H9 (cell line): ENCODE measurements at regions not wholly inside any gene's neighbourhood (a gene's known extent, or its start where the extent isn't known, plus 50 kb on each side); places are given as distances from the start of the nearest gene placed in this dataset.

Experiments
- DNase-seq: peaks from one replicate; pipeline ENCODE4 v3.0.0-alpha.2; 2017
- H2AFZ ChIP-seq: one replicate; pipeline ENCODE4 v1.6.1; 2013; ENCODE audit warnings: mild to moderate bottlenecking, low read length, control low read depth, moderate library complexity
- H2AK5ac ChIP-seq: 2 replicates; pipeline ENCODE4 v1.6.1; 2013; ENCODE audit warnings: low read length, control low read depth, mixed read lengths; ENCODE audit not compliant: insufficient read length
- H2BK120ac ChIP-seq: one replicate; pipeline ENCODE4 v1.6.1; 2013; ENCODE audit warnings: low read depth, mild to moderate bottlenecking, low read length, control low read depth, inconsistent platforms; ENCODE audit not compliant: poor library complexity, severe bottlenecking
- H2BK12ac ChIP-seq: 2 replicates; pipeline ENCODE4 v1.6.1; 2013; ENCODE audit warnings: low read length, control low read depth, mixed read lengths, low read depth; ENCODE audit not compliant: insufficient read length
- H2BK15ac ChIP-seq: 2 replicates; pipeline ENCODE4 v1.6.1; 2013; ENCODE audit warnings: low read depth, low read length, control low read depth
- H2BK20ac ChIP-seq: one replicate; pipeline ENCODE4 v1.6.1; 2013; ENCODE audit warnings: low read depth, mild to moderate bottlenecking, low read length, control low read depth, inconsistent platforms; ENCODE audit not compliant: poor library complexity, severe bottlenecking
- H2BK5ac ChIP-seq: 2 replicates; pipeline ENCODE4 v1.6.1; 2013; ENCODE audit warnings: low read length, control low read depth, mixed read lengths; ENCODE audit not compliant: insufficient read length
- H3K14ac ChIP-seq: 2 replicates; pipeline ENCODE4 v1.6.1; 2013; ENCODE audit warnings: low read length, control low read depth; ENCODE audit not compliant: insufficient read depth
- H3K18ac ChIP-seq: 2 replicates; pipeline ENCODE4 v1.6.1; 2013; ENCODE audit warnings: low read depth, mild to moderate bottlenecking, mixed read lengths, low read length, control low read depth; ENCODE audit not compliant: insufficient read length
- H3K23ac ChIP-seq: 2 replicates; pipeline ENCODE4 v1.6.1; 2013; ENCODE audit warnings: low read length, control low read depth, mixed read lengths, low read depth; ENCODE audit not compliant: insufficient read length
- H3K23me2 ChIP-seq: 2 replicates; pipeline ENCODE4 v1.6.1; 2013; ENCODE audit warnings: low read depth, mild to moderate bottlenecking, mixed read lengths, low read length, control low read depth; ENCODE audit not compliant: insufficient read length, poor library complexity, severe bottlenecking
- H3K27ac ChIP-seq: 2 replicates; pipeline ENCODE4 v1.5.1; 2013; ENCODE audit warnings: low read length, control low read depth, mixed read lengths, low read depth; ENCODE audit not compliant: insufficient read length
- H3K27me3 ChIP-seq: 2 replicates; pipeline ENCODE4 v1.6.1; 2013; ENCODE audit warnings: low read length, control low read depth, inconsistent platforms; ENCODE audit not compliant: insufficient read depth
- H3K4ac ChIP-seq: 2 replicates; pipeline ENCODE4 v1.6.1; 2013; ENCODE audit warnings: low read depth, mild to moderate bottlenecking, control low read depth, inconsistent platforms, low read length, moderate library complexity
- H3K4me1 ChIP-seq: 2 replicates; pipeline ENCODE4 v1.6.1; 2013; ENCODE audit warnings: low read length, control low read depth, inconsistent platforms; ENCODE audit not compliant: insufficient read depth
- H3K4me2 ChIP-seq: 2 replicates; pipeline ENCODE4 v1.6.1; 2013; ENCODE audit warnings: low read length, control low read depth, mixed read lengths; ENCODE audit not compliant: insufficient read length, insufficient read depth
- H3K56ac ChIP-seq: 2 replicates; pipeline ENCODE4 v1.6.1; 2013; ENCODE audit warnings: low read depth, mild to moderate bottlenecking, mixed read lengths, low read length, control low read depth; ENCODE audit not compliant: insufficient read length
- H3K79me1 ChIP-seq: 2 replicates; pipeline ENCODE4 v1.6.1; 2013; ENCODE audit warnings: low read depth, mild to moderate bottlenecking, moderate library complexity, low read length, control low read depth, inconsistent platforms; ENCODE audit not compliant: insufficient read depth, poor library complexity, severe bottlenecking
- H3K79me2 ChIP-seq: 2 replicates; pipeline ENCODE4 v1.6.1; 2013; ENCODE audit warnings: low read length, control low read depth, inconsistent platforms; ENCODE audit not compliant: insufficient read depth
- H3K9ac ChIP-seq: 2 replicates; pipeline ENCODE4 v1.6.1; 2013; ENCODE audit warnings: low read length, control low read depth, mixed read lengths; ENCODE audit not compliant: insufficient read length; ENCODE audit errors: extremely low read depth
- H3K9me3 ChIP-seq: one replicate; pipeline ENCODE4 v1.6.1; 2013; ENCODE audit warnings: low read depth, low read length, inconsistent platforms; ENCODE audit not compliant: control insufficient read depth
- H3T11ph ChIP-seq: one replicate; pipeline ENCODE4 v1.6.1; 2013; ENCODE audit warnings: mild to moderate bottlenecking, low read length, control low read depth, inconsistent platforms
- H4K20me1 ChIP-seq: one replicate; pipeline ENCODE4 v1.6.1; 2013; ENCODE audit not compliant: control insufficient read depth, insufficient read length, insufficient read depth
- H4K5ac ChIP-seq: 2 replicates; pipeline ENCODE4 v1.6.1; 2013; ENCODE audit warnings: low read depth, mild to moderate bottlenecking, mixed read lengths, low read length, control low read depth; ENCODE audit not compliant: insufficient read length
- H4K8ac ChIP-seq: replicated peaks from 2 replicates; pipeline ENCODE4 v1.6.1; 2013; ENCODE audit warnings: low read length, control low read depth, mixed read lengths, low read depth; ENCODE audit not compliant: insufficient read length
- H4K91ac ChIP-seq: 2 replicates; pipeline ENCODE4 v1.6.1; 2013; ENCODE audit warnings: low read depth, mild to moderate bottlenecking, moderate library complexity, mixed read lengths, low read length, control low read depth; ENCODE audit not compliant: insufficient read length
- H3K27ac Mint-ChIP-seq, 3 experiments: 2 replicates in 2 of 3; 3 replicates in 1 of 3; pipeline ENCODE4 v1.8.0; 2020 to 2021; ENCODE audit warnings: mixed read lengths in 3 of 3, mild to moderate bottlenecking in 1 of 3, moderate library complexity in 1 of 3
- H3K27me3 Mint-ChIP-seq: 2 replicates; pipeline ENCODE4 v1.8.0; 2021; ENCODE audit warnings: low read depth, mild to moderate bottlenecking, moderate library complexity, mixed read lengths
- H3K36me3 Mint-ChIP-seq, 3 experiments: 2 replicates in 2 of 3; 3 replicates in 1 of 3; pipeline ENCODE4 v1.8.0; 2020 to 2021; ENCODE audit warnings: low read depth in 3 of 3, mixed read lengths in 3 of 3; ENCODE audit not compliant: insufficient read depth in 1 of 3
- H3K4me1 Mint-ChIP-seq, 2 experiments: 2 replicates each; pipeline ENCODE4 v1.8.0; 2020; ENCODE audit warnings: mixed read lengths in 2 of 2
- H3K4me3 Mint-ChIP-seq, 2 experiments: 2 replicates in 1 of 2; 3 replicates in 1 of 2; pipeline ENCODE4 v1.8.0; 2020 to 2021; ENCODE audit warnings: mild to moderate bottlenecking in 2 of 2, mixed read lengths in 2 of 2, moderate library complexity in 1 of 2
- H3K9me3 Mint-ChIP-seq, 2 experiments: 2 replicates in 1 of 2; 3 replicates in 1 of 2; pipeline ENCODE4 v1.8.0; 2020; ENCODE audit warnings: mild to moderate bottlenecking in 2 of 2, mixed read lengths in 2 of 2, moderate library complexity in 1 of 2
- WGBS: extraction: QIAGEN DNeasy Blood & Tissue Kit; methylation state at CpG from one replicate; pipeline ENCODE4 v1.1.7; 2013; ENCODE audit warnings: missing lambda C conversion rate, low lambda C conversion rate, mixed read lengths; ENCODE audit not compliant: insufficient read length; ENCODE audit errors: extremely low coverage; 5-methylcytosine and 5-hydroxymethylcytosine counted together
- TF ChIP-seq, protein P1 (sequence below): fragments of 200-600 bp; sonication (generic); conservative IDR thresholded peaks from 3 replicates; pipeline ENCODE4 v1.8.0; 2021; ENCODE audit warnings: antibody characterized with exemption, mild to moderate bottlenecking

DNA sequence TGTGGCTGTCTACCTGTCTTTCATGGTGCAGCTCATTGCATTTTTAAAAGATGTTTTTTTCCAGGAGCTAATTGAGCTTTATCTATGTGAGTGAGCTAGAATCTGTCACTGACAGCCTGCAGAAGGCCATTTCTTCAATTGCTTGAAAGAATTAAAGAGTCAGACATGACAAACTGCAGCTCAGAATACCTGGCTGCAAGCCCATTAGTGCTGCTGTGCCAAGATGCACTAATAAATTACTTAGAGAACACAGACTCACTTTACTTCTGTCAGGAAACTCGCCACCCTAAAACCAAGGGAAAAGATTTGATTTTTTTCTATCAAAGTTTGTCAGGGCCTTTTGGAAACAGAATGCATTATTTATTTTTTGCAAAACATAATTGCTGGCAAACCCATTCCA is 368.3 kb downstream of the CAAP1 start:
- Histone ChIP-seq H2BK15ac (no peak overlapping the region), H4K91ac (no peak overlapping the region), H3K23ac (no peak overlapping the region), H2AFZ (no peak overlapping the region), H3K9me3 (no peaks in the 10 kb centered on the region), H4K8ac (no peak overlapping the region), H3K18ac (no peak overlapping the region), H3K56ac (no peak overlapping the region), H3K14ac (no peak overlapping the region), H2BK120ac (no peak overlapping the region), H4K20me1 (no peaks in the 10 kb centered on the region), H3K4me1 (no peaks in the 10 kb centered on the region), H3K27ac (no peak overlapping the region), H3K4me2 (no peak overlapping the region), H3T11ph (no peak overlapping the region), H2BK5ac (no peak overlapping the region), H2BK20ac (no peak overlapping the region), H3K9ac (no peak overlapping the region), H3K79me2 (no peaks in the 10 kb centered on the region), H2AK5ac (no peak overlapping the region), H4K5ac (no peak overlapping the region), H3K79me1 (no peaks in the 10 kb centered on the region), H3K23me2 (no peaks in the 10 kb centered on the region), H2BK12ac (no peak overlapping the region), H3K4ac (no peak overlapping the region), H3K27me3 (no peaks in the 10 kb centered on the region)
- Mint-ChIP-seq H3K27me3 (no peaks in the 10 kb centered on the region; the same call in 1 of the 2 replicates), H3K4me3 (no peak overlapping the region), H3K9me3 (peaks cover 0 to 4% of the 10 kb centered on the region in 2 experiments; a peak in 1 of 5 replicates), H3K4me1 (no peaks in the 10 kb centered on the region), H3K27ac (no peak overlapping the region), H3K36me3 (no peaks in the 10 kb centered on the region; a peak in 1 of 7 replicates)
- WGBS, result no CpG with 5 or more reads among the region's 1 CpG
- DNase-seq, result no peak
- TF ChIP-seq, protein P1, sequence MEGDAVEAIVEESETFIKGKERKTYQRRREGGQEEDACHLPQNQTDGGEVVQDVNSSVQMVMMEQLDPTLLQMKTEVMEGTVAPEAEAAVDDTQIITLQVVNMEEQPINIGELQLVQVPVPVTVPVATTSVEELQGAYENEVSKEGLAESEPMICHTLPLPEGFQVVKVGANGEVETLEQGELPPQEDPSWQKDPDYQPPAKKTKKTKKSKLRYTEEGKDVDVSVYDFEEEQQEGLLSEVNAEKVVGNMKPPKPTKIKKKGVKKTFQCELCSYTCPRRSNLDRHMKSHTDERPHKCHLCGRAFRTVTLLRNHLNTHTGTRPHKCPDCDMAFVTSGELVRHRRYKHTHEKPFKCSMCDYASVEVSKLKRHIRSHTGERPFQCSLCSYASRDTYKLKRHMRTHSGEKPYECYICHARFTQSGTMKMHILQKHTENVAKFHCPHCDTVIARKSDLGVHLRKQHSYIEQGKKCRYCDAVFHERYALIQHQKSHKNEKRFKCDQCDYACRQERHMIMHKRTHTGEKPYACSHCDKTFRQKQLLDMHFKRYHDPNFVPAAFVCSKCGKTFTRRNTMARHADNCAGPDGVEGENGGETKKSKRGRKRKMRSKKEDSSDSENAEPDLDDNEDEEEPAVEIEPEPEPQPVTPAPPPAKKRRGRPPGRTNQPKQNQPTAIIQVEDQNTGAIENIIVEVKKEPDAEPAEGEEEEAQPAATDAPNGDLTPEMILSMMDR, result no peak
